HEK293 (cell line): ENCODE measurements at regions not wholly inside any gene's neighbourhood (a gene's known extent, or its start where the extent isn't known, plus 50 kb on each side); places are given as distances from the start of the nearest gene placed in this dataset.

Source experiments
- CTCF ChIA-PET: fragments of 350-600 bp; formaldehyde crosslinking; extraction: SDS; loops from one replicate; lab custom pipeline; 2021; ENCODE audit warnings: antibody characterized with exemption; lab: Yijun Ruan, JAX
- POLR2A ChIA-PET: fragments of 300-600 bp; formaldehyde crosslinking; extraction: SDS; loops from one replicate; lab custom pipeline; 2020; ENCODE audit warnings: antibody characterized with exemption, inconsistent platforms; lab: Yijun Ruan, JAX
- H3K27ac ChIP-seq: fragments of 200-500 bp; sonication (Bioruptor generic); 2 replicates; pipeline ENCODE4 v1.5.1; 2014; ENCODE audit warnings: low read depth, low read length, control low read depth, inconsistent platforms; ENCODE audit errors: extremely low read depth
- H3K36me3 ChIP-seq, 2 experiments: fragments of 200-500 bp in 1 of 2; sonication (Bioruptor generic) in 1 of 2; 1 replicate in 1 of 2; 2 replicates in 1 of 2; pipeline ENCODE4 v1.5.1; 2014 to 2017; ENCODE audit warnings: inconsistent platforms in 2 of 2, low read length in 2 of 2; ENCODE audit not compliant: control insufficient read depth in 2 of 2, insufficient read depth in 1 of 2
- H3K4me1 ChIP-seq: fragments of 200-500 bp; sonication (Bioruptor generic); 2 replicates; pipeline ENCODE4 v1.5.1; 2014; ENCODE audit warnings: mild to moderate bottlenecking, low read length, inconsistent platforms; ENCODE audit not compliant: control insufficient read depth, insufficient read depth
- H3K4me3 ChIP-seq: 2 replicates; pipeline ENCODE4 v1.5.1; 2011; ENCODE audit warnings: low read depth, mild to moderate bottlenecking, control low read depth, low read length, moderate library complexity
- H3K9me3 ChIP-seq: fragments of 200-500 bp; sonication (Bioruptor generic); 2 replicates; pipeline ENCODE4 v1.5.1; 2014; ENCODE audit warnings: low read depth, low read length, inconsistent platforms; ENCODE audit not compliant: control insufficient read depth, insufficient read depth
- ELK4 ChIP-seq: IDR thresholded peaks from 2 replicates; pipeline ENCODE4 v1.6.1; 2011; ENCODE audit warnings: mild to moderate bottlenecking, low read depth, low read length, borderline replicate concordance
- HIC1 ChIP-seq: fragments of 450-650 bp; formaldehyde crosslinking; IDR thresholded peaks from 2 replicates; pipeline ENCODE4 v1.5.1; 2016; ENCODE audit warnings: missing biosample characterization, missing genetic modification characterization
- HOXA7 ChIP-seq: sonication (generic); formaldehyde crosslinking; IDR thresholded peaks from 2 replicates; pipeline ENCODE4 v1.8.1; 2022; ENCODE audit warnings: missing genetic modification reagents, borderline replicate concordance
- HOXC10 ChIP-seq: sonication (generic); formaldehyde crosslinking; IDR thresholded peaks from 2 replicates; pipeline ENCODE4 v1.8.1; 2023; ENCODE audit warnings: mild to moderate bottlenecking, missing genetic modification reagents
- KLF16 ChIP-seq: fragments of 450-650 bp; formaldehyde crosslinking; IDR thresholded peaks from 2 replicates; pipeline ENCODE4 v1.5.1; 2017; ENCODE audit warnings: missing biosample characterization, missing genetic modification characterization
- KLF7 ChIP-seq: fragments of 450-650 bp; formaldehyde crosslinking; IDR thresholded peaks from 2 replicates; pipeline ENCODE4 v1.5.1; 2016; ENCODE audit warnings: missing biosample characterization, missing genetic modification characterization, borderline replicate concordance
- ZBTB49 ChIP-seq: fragments of 450-650 bp; formaldehyde crosslinking; IDR thresholded peaks from 2 replicates; pipeline ENCODE4 v1.5.1; 2016; ENCODE audit warnings: missing biosample characterization, missing genetic modification characterization, low read depth
- ZFP37 ChIP-seq: fragments of 450-650 bp; formaldehyde crosslinking; IDR thresholded peaks from 2 replicates; pipeline ENCODE4 v1.5.1; 2016; ENCODE audit warnings: missing biosample characterization, missing genetic modification characterization
- ZNF138 ChIP-seq: fragments of 450-650 bp; formaldehyde crosslinking; IDR thresholded peaks from 2 replicates; pipeline ENCODE4 v1.5.1; 2016; ENCODE audit warnings: missing biosample characterization, missing genetic modification characterization, borderline replicate concordance
- ZNF184 ChIP-seq: fragments of 450-650 bp; IDR thresholded peaks from 2 replicates; pipeline ENCODE4 v1.5.1; 2018; ENCODE audit warnings: missing biosample characterization, mild to moderate bottlenecking, missing genetic modification characterization
- ZNF211 ChIP-seq: fragments of 450-650 bp; formaldehyde crosslinking; IDR thresholded peaks from 2 replicates; pipeline ENCODE4 v1.5.1; 2016; ENCODE audit warnings: low read depth, missing biosample characterization, missing genetic modification characterization
- ZNF311 ChIP-seq: fragments of 450-650 bp; formaldehyde crosslinking; IDR thresholded peaks from 2 replicates; pipeline ENCODE4 v1.5.1; 2017; ENCODE audit warnings: missing biosample characterization, missing genetic modification characterization, borderline replicate concordance
- ZNF362 ChIP-seq: fragments of 450-650 bp; formaldehyde crosslinking; IDR thresholded peaks from 2 replicates; pipeline ENCODE4 v1.5.1; 2016; ENCODE audit warnings: missing biosample characterization, missing genetic modification characterization
- ZNF37A ChIP-seq: fragments of 450-650 bp; IDR thresholded peaks from 2 replicates; pipeline ENCODE4 v1.5.1; 2018; ENCODE audit warnings: missing biosample characterization, missing genetic modification characterization
- ZNF48 ChIP-seq: fragments of 450-650 bp; formaldehyde crosslinking; IDR thresholded peaks from 2 replicates; pipeline ENCODE4 v1.5.1; 2016; ENCODE audit warnings: missing biosample characterization, missing genetic modification characterization
- ZNF558 ChIP-seq: fragments of 450-650 bp; formaldehyde crosslinking; IDR thresholded peaks from 2 replicates; pipeline ENCODE4 v1.5.1; 2016; ENCODE audit warnings: missing biosample characterization, missing genetic modification characterization
- ZNF624 ChIP-seq: fragments of 450-650 bp; formaldehyde crosslinking; IDR thresholded peaks from 2 replicates; pipeline ENCODE4 v1.5.1; 2017; ENCODE audit warnings: missing biosample characterization, missing genetic modification characterization
- ZNF664 ChIP-seq: fragments of 450-650 bp; formaldehyde crosslinking; IDR thresholded peaks from 2 replicates; pipeline ENCODE4 v1.5.1; 2016; ENCODE audit warnings: missing biosample characterization, missing genetic modification characterization
- ZNF677 ChIP-seq: fragments of 450-650 bp; IDR thresholded peaks from 2 replicates; pipeline ENCODE4 v1.5.0; 2018; ENCODE audit warnings: missing biosample characterization, mild to moderate bottlenecking, missing genetic modification characterization, moderate library complexity
- ZNF768 ChIP-seq: fragments of 450-650 bp; formaldehyde crosslinking; IDR thresholded peaks from 2 replicates; pipeline ENCODE4 v1.5.1; 2018; ENCODE audit warnings: missing biosample characterization, mild to moderate bottlenecking, missing genetic modification characterization
- ZNF843 ChIP-seq: fragments of 450-650 bp; formaldehyde crosslinking; IDR thresholded peaks from 2 replicates; pipeline ENCODE4 v1.5.1; 2016; ENCODE audit warnings: missing biosample characterization, missing genetic modification characterization
- ZSCAN16 ChIP-seq: fragments of 450-650 bp; formaldehyde crosslinking; IDR thresholded peaks from 2 replicates; pipeline ENCODE4 v1.5.1; 2016; ENCODE audit warnings: missing biosample characterization, missing genetic modification characterization
- ZSCAN5A ChIP-seq: fragments of 450-650 bp; formaldehyde crosslinking; IDR thresholded peaks from 2 replicates; pipeline ENCODE4 v1.5.1; 2016; ENCODE audit warnings: missing biosample characterization, missing genetic modification characterization
- TF ChIP-seq, protein P1 (sequence below): fragments of 450-650 bp; formaldehyde crosslinking; IDR thresholded peaks from 2 replicates; pipeline ENCODE4; 2016; ENCODE audit warnings: missing biosample characterization, missing genetic modification characterization
- TF ChIP-seq, protein P2 (sequence below): fragments of 450-650 bp; IDR thresholded peaks from 2 replicates; pipeline ENCODE4 v1.5.1; 2018; ENCODE audit warnings: missing biosample characterization, mild to moderate bottlenecking, missing genetic modification characterization
- TF ChIP-seq, protein P3 (sequence below): fragments of 450-650 bp; formaldehyde crosslinking; IDR thresholded peaks from 2 replicates; pipeline ENCODE4 v1.5.1; 2016; ENCODE audit warnings: missing biosample characterization, missing genetic modification characterization

DNA sequence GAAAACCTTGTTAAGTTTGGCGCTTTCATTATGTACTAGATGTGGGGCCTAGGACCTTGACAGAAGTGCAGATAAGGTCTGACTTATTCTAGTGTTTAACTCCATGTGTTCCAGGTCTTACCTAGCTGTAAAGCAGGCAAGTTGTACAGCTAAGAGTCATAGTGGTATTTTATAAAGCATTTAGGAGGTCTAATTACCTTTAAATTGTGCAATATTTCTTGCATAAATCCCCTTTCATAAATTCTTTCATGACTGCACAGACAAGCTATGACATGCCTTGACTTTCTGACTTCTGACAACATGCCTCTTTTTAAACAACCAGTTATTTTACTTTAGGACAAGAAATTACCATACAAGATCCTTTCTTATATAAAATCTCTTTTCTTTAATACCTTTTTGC, 151.6 kb upstream of the VSTM2A start (continued):
- no peak for TF ChIP-seq ELK4
- no peak for TF ChIP-seq HOXA7 (CRISPR knock-in tag)
- no peak for TF ChIP-seq ZNF558
- TF ChIP-seq ZNF48 = no peak
- no peak for TF ChIP-seq ZNF311
- no peak for TF ChIP-seq ZNF768 (tag by site-specific recombination)
- TF ChIP-seq ZNF362 (tag by site-specific recombination) = no peak
- TF ChIP-seq ZFP37 (tag by site-specific recombination) = no peak
- TF ChIP-seq, protein P1, sequence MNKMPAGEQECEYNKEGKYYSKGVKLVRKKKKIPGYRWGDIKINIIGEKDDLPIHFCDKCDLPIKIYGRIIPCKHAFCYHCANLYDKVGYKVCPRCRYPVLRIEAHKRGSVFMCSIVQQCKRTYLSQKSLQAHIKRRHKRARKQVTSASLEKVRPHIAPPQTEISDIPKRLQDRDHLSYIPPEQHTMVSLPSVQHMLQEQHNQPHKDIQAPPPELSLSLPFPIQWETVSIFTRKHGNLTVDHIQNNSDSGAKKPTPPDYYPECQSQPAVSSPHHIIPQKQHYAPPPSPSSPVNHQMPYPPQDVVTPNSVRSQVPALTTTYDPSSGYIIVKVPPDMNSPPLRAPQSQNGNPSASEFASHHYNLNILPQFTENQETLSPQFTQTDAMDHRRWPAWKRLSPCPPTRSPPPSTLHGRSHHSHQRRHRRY (tag by site-specific recombination) = no peak
- no peak for TF ChIP-seq ZNF211 (tag by site-specific recombination)
- no peak for TF ChIP-seq HOXC10 (CRISPR knock-in tag)

DNA sequence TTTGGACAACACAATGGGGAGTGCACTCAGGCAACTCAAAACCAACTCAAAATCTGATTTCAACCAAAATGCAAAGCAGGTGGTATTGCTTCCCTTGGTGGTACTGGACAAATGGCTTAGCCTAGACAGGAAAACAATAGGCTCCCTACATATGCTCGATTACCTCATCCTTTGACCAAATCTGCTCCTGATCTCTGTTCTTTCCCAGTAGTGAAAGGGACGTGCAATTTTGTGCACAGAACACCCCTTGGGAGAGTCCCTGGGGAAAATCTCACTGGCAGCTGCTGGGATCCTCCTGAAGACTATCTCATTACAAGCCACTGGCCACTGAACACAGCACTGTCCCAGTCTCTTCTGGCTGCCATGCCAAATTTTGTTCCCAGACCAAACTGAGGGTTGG, 149.2 kb upstream of the VSTM2A start:
- no peak overlapping the region for H3K4me3 ChIP-seq
- no peaks in the 10 kb centered on the region for H3K9me3 ChIP-seq
- H3K27ac ChIP-seq = no peak overlapping the region
- H3K4me1 ChIP-seq = no peaks in the 10 kb centered on the region
- no peak for TF ChIP-seq ZNF664 (tag by site-specific recombination)
- no peak for TF ChIP-seq KLF16 (tag by site-specific recombination)
- no peak for TF ChIP-seq ZNF37A (tag by site-specific recombination)
- TF ChIP-seq ZNF184 = no peak
- TF ChIP-seq ZNF677 (tag by site-specific recombination) = no peak
- no peak for TF ChIP-seq HIC1 (tag by site-specific recombination)
- no peak for TF ChIP-seq HOXC10 (CRISPR knock-in tag)
- no peak for TF ChIP-seq KLF7 (tag by site-specific recombination)
- TF ChIP-seq, protein P2, sequence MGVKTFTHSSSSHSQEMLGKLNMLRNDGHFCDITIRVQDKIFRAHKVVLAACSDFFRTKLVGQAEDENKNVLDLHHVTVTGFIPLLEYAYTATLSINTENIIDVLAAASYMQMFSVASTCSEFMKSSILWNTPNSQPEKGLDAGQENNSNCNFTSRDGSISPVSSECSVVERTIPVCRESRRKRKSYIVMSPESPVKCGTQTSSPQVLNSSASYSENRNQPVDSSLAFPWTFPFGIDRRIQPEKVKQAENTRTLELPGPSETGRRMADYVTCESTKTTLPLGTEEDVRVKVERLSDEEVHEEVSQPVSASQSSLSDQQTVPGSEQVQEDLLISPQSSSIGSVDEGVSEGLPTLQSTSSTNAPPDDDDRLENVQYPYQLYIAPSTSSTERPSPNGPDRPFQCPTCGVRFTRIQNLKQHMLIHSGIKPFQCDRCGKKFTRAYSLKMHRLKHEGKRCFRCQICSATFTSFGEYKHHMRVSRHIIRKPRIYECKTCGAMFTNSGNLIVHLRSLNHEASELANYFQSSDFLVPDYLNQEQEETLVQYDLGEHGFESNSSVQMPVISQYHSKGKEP = no peak
- TF ChIP-seq, protein P3, sequence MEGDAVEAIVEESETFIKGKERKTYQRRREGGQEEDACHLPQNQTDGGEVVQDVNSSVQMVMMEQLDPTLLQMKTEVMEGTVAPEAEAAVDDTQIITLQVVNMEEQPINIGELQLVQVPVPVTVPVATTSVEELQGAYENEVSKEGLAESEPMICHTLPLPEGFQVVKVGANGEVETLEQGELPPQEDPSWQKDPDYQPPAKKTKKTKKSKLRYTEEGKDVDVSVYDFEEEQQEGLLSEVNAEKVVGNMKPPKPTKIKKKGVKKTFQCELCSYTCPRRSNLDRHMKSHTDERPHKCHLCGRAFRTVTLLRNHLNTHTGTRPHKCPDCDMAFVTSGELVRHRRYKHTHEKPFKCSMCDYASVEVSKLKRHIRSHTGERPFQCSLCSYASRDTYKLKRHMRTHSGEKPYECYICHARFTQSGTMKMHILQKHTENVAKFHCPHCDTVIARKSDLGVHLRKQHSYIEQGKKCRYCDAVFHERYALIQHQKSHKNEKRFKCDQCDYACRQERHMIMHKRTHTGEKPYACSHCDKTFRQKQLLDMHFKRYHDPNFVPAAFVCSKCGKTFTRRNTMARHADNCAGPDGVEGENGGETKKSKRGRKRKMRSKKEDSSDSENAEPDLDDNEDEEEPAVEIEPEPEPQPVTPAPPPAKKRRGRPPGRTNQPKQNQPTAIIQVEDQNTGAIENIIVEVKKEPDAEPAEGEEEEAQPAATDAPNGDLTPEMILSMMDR (tag by site-specific recombination) = no peak
- no peak for TF ChIP-seq ZNF624 (tag by site-specific recombination)
- TF ChIP-seq ZNF138 (tag by site-specific recombination) = no peak
- TF ChIP-seq ZNF843 (tag by site-specific recombination) = no peak
- no peak for TF ChIP-seq ZSCAN16 (tag by site-specific recombination)
- no peak for TF ChIP-seq ZBTB49
- no peak for TF ChIP-seq ZSCAN5A (tag by site-specific recombination)
- TF ChIP-seq, all 188 proteins: peak for 0
- ChIA-PET POLR2A (no interaction called here), CTCF (no interaction called here)
- H3K36me3 ChIP-seq = no peaks in the 10 kb centered on the region
